Esophagus muscularis mucosa (tissue), 4 donors: ENCODE measurements at regions not wholly inside any gene's neighbourhood (a gene's known extent, or its start where the extent isn't known, plus 50 kb on each side); places are given as distances from the start of the nearest gene placed in this dataset.
"Not testable (repeated sequence)": the region's sequence is repeated elsewhere in the genome, so short reads cannot be mapped to it uniquely, and the experiment has no call there.

ENCODE experiments used
- CTCF ChIP-seq, 3 experiments: fragments of 200-600 bp in 2 of 3; fragments of 450-650 bp in 1 of 3; sonication (generic) in 2 of 3; IDR thresholded peaks; one replicate each; pipeline ENCODE4 v1.5.1; 2017 to 2019; ENCODE audit warnings: antibody characterized with exemption in 3 of 3, mild to moderate bottlenecking in 2 of 3, moderate library complexity in 1 of 3
- EP300 ChIP-seq: sonication (generic); formaldehyde crosslinking; IDR thresholded peaks from one replicate; pipeline ENCODE4 v1.6.1; 2017; ENCODE audit warnings: antibody characterized with exemption
- POLR2A ChIP-seq: fragments of 450-650 bp; IDR thresholded peaks from one replicate; pipeline ENCODE4 v1.6.1; 2017; ENCODE audit warnings: antibody characterized with exemption, moderate library complexity, mild to moderate bottlenecking, low read depth
- POLR2AphosphoS5 ChIP-seq, 2 donors: sonication (generic); formaldehyde crosslinking; IDR thresholded peaks; one replicate each; pipeline ENCODE4 v1.6.1; 2017; ENCODE audit warnings: antibody characterized with exemption in 2 of 2

DNA sequence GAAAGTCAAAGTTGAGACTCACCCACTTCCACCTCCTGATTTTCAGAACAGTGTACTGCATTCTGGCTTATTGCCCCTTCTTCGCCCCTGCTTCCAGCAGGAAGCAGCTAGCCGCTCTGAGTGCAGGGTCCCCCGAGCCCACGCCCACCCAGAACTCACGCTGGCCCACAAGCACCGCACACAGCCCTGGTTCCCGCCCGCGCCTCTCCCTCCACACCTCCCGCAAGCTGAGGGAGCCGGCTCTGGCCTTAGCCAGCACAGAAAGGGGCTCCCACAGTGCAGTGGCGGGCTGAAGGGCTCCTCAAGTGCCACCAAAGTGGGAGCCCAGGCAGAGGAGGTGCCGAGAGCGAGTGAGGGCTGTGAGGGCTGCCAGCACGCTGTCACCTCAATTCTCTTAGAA lies 657.7 kb upstream of the SPRY2 start:
- TF ChIP-seq CTCF (IDR thresholded peaks at IDR 0.05); POLR2A; EP300; POLR2AphosphoS5 (IDR thresholded peaks at IDR 0.05): not testable (repeated sequence)
